ENCODE measurements at regions not wholly inside any gene's neighbourhood (a gene's known extent, or its start where the extent isn't known, plus 50 kb on each side); places are given as distances from the start of the nearest gene placed in this dataset.

GRCh38 chr6:147133669-147134068 is 70.5 kb upstream of the STXBP5 start:
- H3K4me3 ChIP-seq, result no peak overlapping the region
- no peaks in the 10 kb centered on the region for H3K4me1 ChIP-seq
- no peak overlapping the region for H3K9ac ChIP-seq (ENCODE audit: low read depth in 2 of 2, low read length in 2 of 2)
- H3K9me3 ChIP-seq, result no peaks in the 10 kb centered on the region
- no peak for TF ChIP-seq CTCF (IDR thresholded peaks at IDR 0.05)
- no peaks in the 10 kb centered on the region for H3K36me3 ChIP-seq
- H3K27ac ChIP-seq, result no peak overlapping the region
- DNase-seq, result no peak
- no peaks in the 10 kb centered on the region for H3K27me3 ChIP-seq
- intact Hi-C loops (cut with DNase I), result no loop called here

- Histone ChIP-seq H3K4me3 (no peak overlapping the region), H3K27me3 (no peaks in the 10 kb centered on the region), H3K9ac (ENCODE audit: low read depth in 2 of 2, low read length in 2 of 2) (no peak overlapping the region), H3K9me3 (no peaks in the 10 kb centered on the region), H3K36me3 (no peaks in the 10 kb centered on the region), H3K4me1 (no peaks in the 10 kb centered on the region), H3K27ac (no peak overlapping the region)
- intact Hi-C loops (cut with DNase I), result no loop called here
- no peak for DNase-seq
- TF ChIP-seq CTCF (IDR thresholded peaks at IDR 0.05), result no peak
Observed at GRCh38 chr6:147135211-147135681, 69.0 kb upstream of the STXBP5 start.

GRCh38 chr6:147136057-147136456 is 68.2 kb upstream of the STXBP5 start:
- no peak for DNase-seq
- no peak overlapping the region for H3K9ac ChIP-seq (ENCODE audit: low read depth in 2 of 2, low read length in 2 of 2)
- H3K9me3 ChIP-seq, result no peaks in the 10 kb centered on the region
- H3K4me1 ChIP-seq, result no peaks in the 10 kb centered on the region
- no peak overlapping the region for H3K4me3 ChIP-seq
- intact Hi-C loops (cut with DNase I), result no loop called here
- no peaks in the 10 kb centered on the region for H3K27me3 ChIP-seq
- no peaks in the 10 kb centered on the region for H3K36me3 ChIP-seq
- H3K27ac ChIP-seq, result no peak overlapping the region
- TF ChIP-seq CTCF (IDR thresholded peaks at IDR 0.05), result no peak

GRCh38 chr6:147137986-147138385 is 66.2 kb upstream of the STXBP5 start:
- no peak overlapping the region for H3K9ac ChIP-seq (ENCODE audit: low read depth in 2 of 2, low read length in 2 of 2)
- intact Hi-C loops (cut with DNase I), result no loop called here
- TF ChIP-seq CTCF (IDR thresholded peaks at IDR 0.05), result no peak
- no peak overlapping the region for H3K27ac ChIP-seq
- no peaks in the 10 kb centered on the region for H3K4me1 ChIP-seq
- no peak for DNase-seq
- no peaks in the 10 kb centered on the region for H3K36me3 ChIP-seq
- no peaks in the 10 kb centered on the region for H3K9me3 ChIP-seq
- H3K4me3 ChIP-seq, result no peak overlapping the region
- no peaks in the 10 kb centered on the region for H3K27me3 ChIP-seq

- H3K4me3 ChIP-seq, result no peak overlapping the region
- no peaks in the 10 kb centered on the region for H3K9me3 ChIP-seq
- H3K4me1 ChIP-seq, result no peaks in the 10 kb centered on the region
- H3K36me3 ChIP-seq, result no peaks in the 10 kb centered on the region
- H3K9ac ChIP-seq (ENCODE audit: low read depth in 2 of 2, low read length in 2 of 2), result no peak overlapping the region
- H3K27ac ChIP-seq, result no peak overlapping the region
- intact Hi-C loops (cut with DNase I), result no loop called here
- H3K27me3 ChIP-seq, result no peaks in the 10 kb centered on the region
- no peak for TF ChIP-seq CTCF (IDR thresholded peaks at IDR 0.05)
- no peak for DNase-seq
Observed at GRCh38 chr6:147138835-147139234, 65.4 kb upstream of the STXBP5 start.
